HG03571 (cell line): ENCODE measurements at regions not wholly inside any gene's neighbourhood (a gene's known extent, or its start where the extent isn't known, plus 50 kb on each side); places are given as distances from the start of the nearest gene placed in this dataset.
"Not testable (repeated sequence)": the region's sequence is repeated elsewhere in the genome, so short reads cannot be mapped to it uniquely, and the experiment has no call there.

ENCODE experiments used
- ATAC-seq: cut with Tn5 transposase; IDR thresholded peaks from one replicate; pipeline ENCODE4 v1.9.1; 2021; ENCODE audit not compliant: unreplicated experiment

- no peak for ATAC-seq
Measured at GRCh38 chr6:114995526-114995925, 652.7 kb upstream of the HS3ST5 start.

DNA sequence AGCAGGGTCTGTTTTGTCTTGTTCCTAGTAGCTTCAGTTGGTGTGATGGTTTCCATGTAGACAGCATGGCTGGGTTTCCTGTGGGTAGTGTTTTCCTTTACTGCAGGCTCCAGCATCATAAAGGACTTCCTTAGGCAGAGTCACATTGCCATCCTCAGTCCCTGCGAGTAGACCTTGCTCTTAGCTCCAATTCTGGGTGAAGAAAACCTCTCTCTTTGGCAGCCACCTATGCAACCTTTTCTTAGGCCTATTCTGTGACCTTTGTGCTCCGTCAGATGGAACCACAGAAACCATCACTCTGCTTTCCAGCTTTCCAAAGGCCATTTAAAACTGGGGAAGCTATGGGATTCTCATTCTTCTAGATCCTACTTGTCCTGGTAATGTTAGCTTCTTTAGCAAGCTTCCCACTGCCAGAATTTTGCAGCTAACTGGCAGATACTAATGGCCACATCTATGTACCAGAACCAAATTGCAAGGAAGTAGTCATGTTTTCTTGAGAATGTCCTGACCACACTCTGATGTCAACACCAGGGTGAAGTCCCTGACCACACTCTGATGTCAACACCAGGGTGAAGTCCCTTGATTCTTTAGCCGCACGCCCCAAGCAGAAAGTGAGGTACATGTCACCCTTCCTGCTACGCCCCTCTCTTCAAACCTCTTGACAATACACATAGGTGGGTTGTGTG, 646.6 kb upstream of the HS3ST5 start:
- peak; percentile 94 for ATAC-seq

DNA sequence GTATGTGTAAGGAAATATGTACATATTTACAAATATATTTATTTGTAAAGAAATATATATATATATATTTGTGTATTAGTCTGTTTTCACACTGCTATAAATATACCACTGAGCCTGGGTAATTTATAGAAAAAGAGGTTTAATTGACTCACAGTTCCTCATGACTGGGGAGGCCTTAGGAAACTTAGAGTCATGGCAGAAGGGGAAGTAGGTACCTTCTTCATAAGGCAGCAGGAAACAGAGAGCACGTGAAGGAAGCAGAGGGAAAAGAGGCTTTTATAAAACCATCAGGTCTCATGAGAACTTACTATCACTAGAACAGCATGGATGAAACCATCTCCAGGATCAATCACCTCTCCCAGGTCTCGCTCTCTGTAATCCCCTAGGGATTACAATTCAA, 644.5 kb upstream of the HS3ST5 start:
- ATAC-seq, result no peak

- ATAC-seq, result no peak
Measured at GRCh38 chr6:114955363-114955762, 612.5 kb upstream of the HS3ST5 start.

DNA sequence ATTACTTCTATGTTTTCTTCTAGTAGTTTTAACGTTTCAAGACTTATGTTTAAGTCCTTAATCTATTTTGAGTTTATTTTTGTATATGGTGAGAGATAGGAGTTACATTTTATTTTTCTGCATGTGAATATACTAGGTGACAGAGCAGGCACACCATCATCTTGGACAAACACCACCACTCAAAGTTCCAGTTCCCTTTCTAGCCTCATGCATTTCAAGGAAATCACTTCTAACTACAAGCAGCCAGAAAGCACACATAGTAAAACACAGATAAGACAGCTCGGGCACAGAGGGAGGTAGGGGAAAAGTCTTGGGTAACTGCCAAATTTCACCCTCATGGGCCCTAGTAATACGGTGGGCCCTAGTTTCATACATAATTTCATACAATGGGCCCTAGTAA, 609.4 kb upstream of the HS3ST5 start:
- ATAC-seq, result no peak

- ATAC-seq, result no peak
Measured at GRCh38 chr6:114945392-114945791, 602.6 kb upstream of the HS3ST5 start.

DNA sequence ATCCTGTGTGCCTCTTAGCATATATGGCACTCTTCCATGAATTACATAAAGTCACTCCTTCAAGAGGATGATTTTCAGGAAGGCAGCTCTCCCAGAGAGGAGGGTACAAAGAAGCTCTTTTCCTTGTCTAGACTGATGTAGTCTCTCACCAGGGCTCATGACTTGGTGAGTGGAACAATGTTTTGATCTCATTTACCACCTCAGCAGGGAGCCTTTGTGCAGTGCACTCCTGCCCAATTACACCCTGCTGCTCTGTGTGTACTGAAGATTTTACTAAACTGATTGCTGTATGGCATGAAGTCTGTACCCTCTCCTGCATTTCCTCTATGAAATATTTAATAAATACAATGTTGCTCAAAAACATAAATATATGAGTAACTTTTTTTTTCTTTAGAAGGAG, 598.3 kb upstream of the HS3ST5 start:
- no peak for ATAC-seq

DNA sequence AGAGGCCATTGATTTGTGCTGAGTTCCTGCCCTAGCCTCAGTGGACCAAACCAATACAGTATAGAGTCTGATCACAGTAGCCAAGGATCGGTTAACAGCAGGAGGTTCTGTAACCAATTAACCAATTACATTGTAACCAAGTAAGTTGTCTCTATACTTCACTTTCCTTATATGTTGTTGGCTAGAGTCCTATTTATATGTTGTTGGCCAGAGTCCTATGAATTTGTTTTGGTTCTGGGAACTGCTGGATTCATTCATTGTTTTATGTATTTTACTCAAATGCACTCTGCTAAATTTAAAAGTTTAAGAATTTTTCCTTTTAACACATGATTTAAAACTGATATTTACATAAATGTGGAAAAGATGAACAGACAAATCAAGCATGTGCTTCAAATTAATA, 597.4 kb upstream of the HS3ST5 start:
- ATAC-seq, result no peak

DNA sequence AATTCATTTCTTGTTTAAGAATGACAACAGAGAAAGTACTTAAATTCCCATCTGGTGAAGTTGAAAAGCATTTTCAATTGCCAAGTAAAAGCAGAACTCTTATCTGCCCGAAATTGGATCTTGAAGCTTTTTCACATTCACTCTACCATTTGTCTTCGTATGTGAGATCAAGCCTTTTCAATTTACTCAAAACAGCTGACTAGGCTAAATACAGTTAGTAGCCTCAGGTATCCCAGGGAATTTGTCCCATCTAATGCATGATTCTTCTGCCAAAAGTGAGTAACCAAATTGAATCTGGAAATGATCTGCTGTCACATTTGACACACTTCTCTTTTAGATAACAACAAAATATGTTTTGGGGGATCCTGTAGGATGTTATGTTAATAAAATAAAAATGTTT, 596.8 kb upstream of the HS3ST5 start:
- ATAC-seq, result no peak

DNA sequence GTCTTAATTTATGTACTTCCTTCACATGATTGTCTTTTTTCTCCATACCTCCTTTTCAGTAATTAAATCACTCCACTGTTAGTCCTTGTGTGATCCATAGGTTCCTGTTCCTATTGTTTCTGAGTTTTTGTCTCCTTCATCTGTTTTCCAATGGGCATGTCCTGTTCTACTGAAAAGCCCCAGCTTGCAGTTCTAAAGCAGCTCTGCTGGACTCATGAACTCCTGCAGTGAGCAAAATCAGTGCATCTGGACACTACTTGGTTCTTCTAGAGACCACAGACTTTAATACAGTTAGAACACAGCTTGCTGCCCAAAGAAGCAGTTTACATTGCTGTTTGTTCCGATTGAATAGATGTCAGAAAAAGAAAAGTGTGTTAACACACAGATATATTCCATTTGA, 593.3 kb upstream of the HS3ST5 start:
- no peak for ATAC-seq

DNA sequence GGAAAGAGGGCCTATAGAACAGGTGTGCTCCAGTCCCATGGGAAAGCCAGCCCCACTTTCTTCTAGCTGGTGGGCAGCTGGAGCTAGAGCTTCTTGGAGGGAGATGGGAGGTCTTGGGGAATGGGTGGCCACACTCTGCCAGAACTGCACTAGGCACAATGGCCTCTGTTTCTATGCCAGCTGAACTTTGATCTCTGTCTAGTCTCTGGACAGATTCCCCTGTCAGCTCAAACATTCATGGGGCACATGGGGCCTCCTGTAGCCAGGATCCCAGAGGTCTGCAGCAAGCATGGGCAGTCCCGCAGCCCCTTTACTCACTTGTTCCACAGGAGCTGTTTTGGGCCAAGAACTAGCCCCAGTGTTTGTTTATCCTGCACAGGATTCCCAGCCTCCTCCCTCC, 591.3 kb upstream of the HS3ST5 start:
- no peak for ATAC-seq

DNA sequence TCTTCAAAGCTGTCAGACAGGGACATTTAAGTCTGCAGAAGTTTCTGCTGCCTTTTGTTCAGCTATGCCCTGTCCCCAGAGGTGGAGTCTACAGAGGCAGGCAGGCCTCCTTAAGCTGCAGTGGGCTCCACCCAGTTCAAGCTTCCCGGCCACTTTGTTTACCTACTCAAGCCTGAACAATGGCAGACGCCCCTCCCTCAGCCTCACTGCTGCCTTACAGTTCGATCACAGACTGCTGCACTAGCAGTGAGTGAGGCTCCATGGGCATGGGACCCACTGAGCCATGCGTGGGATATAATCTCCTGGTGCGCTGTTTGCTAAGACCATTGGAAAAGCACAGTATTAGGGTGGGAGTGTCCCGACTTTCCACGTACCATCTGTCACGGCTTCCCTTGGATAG, 585.9 kb upstream of the HS3ST5 start:
- not testable (repeated sequence) for ATAC-seq

DNA sequence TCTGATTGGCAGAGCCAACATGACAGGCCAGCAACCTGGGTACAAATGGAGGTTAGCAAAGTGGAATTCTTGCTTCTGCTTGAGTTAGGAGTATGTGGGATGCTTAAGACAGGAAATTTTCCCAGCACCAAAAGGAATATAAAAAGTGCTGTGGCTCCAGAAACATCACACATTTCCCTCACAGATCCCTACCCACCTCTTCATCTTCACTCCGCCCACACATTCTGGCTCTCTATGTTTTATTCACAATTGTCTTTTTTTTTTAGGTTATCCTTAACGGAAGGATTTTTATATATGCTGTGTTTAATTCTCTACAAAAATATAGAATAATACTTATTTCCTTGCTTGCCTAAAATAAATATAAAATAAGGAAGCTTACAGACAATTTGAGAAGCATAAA, 563.3 kb upstream of the HS3ST5 start:
- no peak for ATAC-seq

GRCh38 chr6:114897536-114897935, 554.7 kb upstream of the HS3ST5 start:
- no peak for ATAC-seq

DNA sequence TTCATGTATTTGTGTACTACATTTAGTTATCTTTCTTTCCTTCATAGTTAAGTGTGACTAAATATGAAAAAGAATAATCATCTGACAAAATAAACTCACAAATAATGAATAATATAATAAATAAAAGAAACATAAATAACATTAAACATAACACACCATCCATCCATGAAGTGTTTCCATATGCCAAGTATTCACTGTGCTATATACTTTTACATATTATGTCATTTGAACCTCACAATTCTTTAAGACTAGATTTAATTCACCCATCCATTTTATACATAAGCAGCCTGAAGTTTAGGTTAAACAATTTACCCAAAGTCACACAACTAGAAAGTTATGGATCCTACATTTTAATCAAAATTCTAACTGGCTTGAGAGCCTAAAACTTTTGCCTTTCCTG, 549.4 kb upstream of the HS3ST5 start:
- no peak for ATAC-seq

GRCh38 chr6:114888241-114888640, 545.4 kb upstream of the HS3ST5 start:
- no peak for ATAC-seq

- ATAC-seq, result no peak
Measured at GRCh38 chr6:114886670-114887436, 544.0 kb upstream of the HS3ST5 start.

DNA sequence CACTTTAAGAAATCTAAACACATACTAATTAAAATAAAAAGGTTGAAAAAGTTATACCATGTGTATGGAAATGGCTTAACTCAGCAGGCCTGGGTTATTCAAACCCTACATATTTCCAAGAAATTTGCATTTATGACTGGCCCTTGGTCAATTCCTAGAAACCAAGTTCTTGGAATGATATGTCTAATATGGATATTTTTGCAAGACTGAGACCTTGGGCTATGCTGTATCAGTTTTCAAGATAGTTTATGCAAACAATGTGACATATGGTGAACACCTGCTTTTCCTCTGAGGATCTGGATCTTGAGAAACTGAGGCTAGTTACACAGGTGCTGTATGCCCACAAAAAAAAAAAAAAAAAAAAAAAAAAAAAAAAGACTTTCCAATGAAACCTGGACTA, 536.9 kb upstream of the HS3ST5 start:
- no peak for ATAC-seq

GRCh38 chr6:114878091-114878490, 535.3 kb upstream of the HS3ST5 start:
- ATAC-seq, result no peak

GRCh38 chr6:114874410-114874809, 531.6 kb upstream of the HS3ST5 start:
- ATAC-seq, result no peak

DNA sequence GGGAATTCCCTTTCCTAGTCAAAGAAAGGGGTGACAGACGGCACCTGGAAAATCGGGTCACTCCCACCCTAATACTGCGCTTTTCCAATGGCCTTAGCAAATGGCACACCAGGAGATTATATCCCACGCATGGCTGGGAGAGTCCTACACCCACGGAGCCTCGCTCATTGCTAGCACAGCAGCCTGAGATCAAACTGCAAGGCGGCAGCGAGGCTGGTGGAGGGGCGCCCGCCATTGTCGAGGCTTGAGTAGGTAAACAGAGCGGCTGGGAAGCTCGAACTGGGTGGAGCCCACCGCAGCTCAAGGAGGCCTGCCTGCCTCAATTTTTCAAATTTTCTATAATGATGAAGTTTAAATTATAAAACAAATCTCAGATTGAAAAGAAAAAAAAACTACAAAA, 522.7 kb upstream of the HS3ST5 start:
- ATAC-seq, result not testable (repeated sequence)

DNA sequence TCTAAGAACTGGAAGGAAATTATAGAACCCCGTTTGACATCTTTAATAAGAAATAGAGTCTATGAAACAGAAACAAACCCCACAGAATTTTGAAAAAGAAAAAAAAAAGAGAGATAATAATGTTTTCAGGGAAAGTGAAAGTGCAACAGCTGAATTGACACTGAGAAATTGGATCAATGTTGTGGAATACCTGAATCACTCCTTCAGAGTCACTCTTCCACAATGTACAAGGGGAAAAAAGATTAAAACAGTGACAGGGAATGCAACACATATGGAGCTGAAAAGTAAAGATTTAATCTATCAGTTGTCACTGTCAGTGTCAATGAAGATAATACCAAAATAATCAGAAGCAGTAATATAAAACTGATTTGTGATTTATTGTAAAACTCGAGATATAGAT, 520.8 kb upstream of the HS3ST5 start:
- no peak for ATAC-seq

DNA sequence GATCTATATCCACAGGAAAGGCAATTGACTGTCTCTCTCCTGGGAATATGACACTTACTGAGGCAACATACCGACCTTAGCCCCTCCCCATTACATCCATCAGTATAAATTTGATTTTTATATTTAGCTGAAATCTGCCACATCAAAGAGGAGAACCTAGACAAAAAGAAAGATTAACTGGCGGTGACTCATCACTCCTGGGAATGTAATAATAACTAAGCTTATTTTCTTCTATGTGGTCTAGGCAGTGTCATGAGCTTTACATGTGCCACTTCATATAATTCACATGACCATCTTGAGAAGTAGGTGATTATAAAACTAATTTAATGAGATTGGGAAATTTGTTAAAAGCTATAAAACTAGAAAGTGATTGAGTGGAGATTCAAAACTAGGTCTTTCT, 520.0 kb upstream of the HS3ST5 start:
- ATAC-seq, result no peak
